H1 (cell line): ENCODE measurements at regions not wholly inside any gene's neighbourhood (a gene's known extent, or its start where the extent isn't known, plus 50 kb on each side); places are given as distances from the start of the nearest gene placed in this dataset.
A peak's percentile ranks its signal among the peaks of the same experiment; 100 is the strongest.

Source experiments
- CTCF ChIA-PET: fragments of 300-600 bp; sonication (Branson Sonifier 250); formaldehyde crosslinking; loops from one replicate; lab custom pipeline; 2021; ENCODE audit not compliant: partially characterized antibody; lab: Charles Lee
- POLR2A ChIA-PET: fragments of 300-600 bp; sonication (Branson Sonifier 250); formaldehyde crosslinking; loops from one replicate; lab custom pipeline; 2021; ENCODE audit warnings: inconsistent platforms; ENCODE audit not compliant: partially characterized antibody; lab: Charles Lee
- DNase-seq, 2 experiments: peaks; one replicate each; pipeline versions ENCODE4 v3.0.0 to v3.0.0-alpha.2; 2010 to 2022; ENCODE audit warnings: low spot score in 2 of 2, low read depth in 1 of 2, mixed read lengths in 1 of 2
- FAIRE-seq: peaks from 2 replicates; lab custom pipeline; 2011; peaks lifted over from hg19 to GRCh38; lab: Jason Lieb, UNC
- H2AFZ ChIP-seq: 2 replicates; pipeline ENCODE4 v1.8.1; 2012; ENCODE audit warnings: low read length, inconsistent platforms
- H2AK5ac ChIP-seq: 2 replicates; pipeline ENCODE4 v1.6.1; 2013; ENCODE audit warnings: low read depth, low read length
- H2BK120ac ChIP-seq: replicated peaks from 2 replicates; pipeline ENCODE3; 2013; ENCODE audit warnings: low read depth, low read length, inconsistent platforms
- H2BK12ac ChIP-seq: 2 replicates; pipeline ENCODE4 v1.6.1; 2013; ENCODE audit warnings: low read depth, low read length
- H2BK15ac ChIP-seq: 2 replicates; pipeline ENCODE4 v1.6.1; 2013; ENCODE audit warnings: low read length
- H2BK20ac ChIP-seq: 2 replicates; pipeline ENCODE4 v1.6.1; 2013; ENCODE audit warnings: low read length
- H2BK5ac ChIP-seq: 2 replicates; pipeline ENCODE4 v1.6.1; 2013; ENCODE audit warnings: low read depth, low read length
- H3K14ac ChIP-seq: 2 replicates; pipeline ENCODE4 v1.6.1; 2013; ENCODE audit warnings: inconsistent platforms; ENCODE audit not compliant: insufficient read length
- H3K18ac ChIP-seq: 2 replicates; pipeline ENCODE4 v1.6.1; 2013; ENCODE audit warnings: low read length; ENCODE audit errors: extremely low read depth
- H3K23ac ChIP-seq: 2 replicates; pipeline ENCODE4 v1.6.1; 2013; ENCODE audit warnings: inconsistent platforms; ENCODE audit not compliant: insufficient read length
- H3K23me2 ChIP-seq: 2 replicates; pipeline ENCODE4 v1.6.1; 2013; ENCODE audit warnings: low read depth, low read length
- H3K27ac ChIP-seq: 2 replicates; pipeline ENCODE4 v1.6.1; 2011; ENCODE audit warnings: low read depth, low read length, inconsistent platforms
- H3K27me3 ChIP-seq, 4 experiments: replicated peaks in 1 of 4; 1 replicate in 1 of 4; 2 replicates in 3 of 4; pipeline versions ENCODE4 v1.6.1 to v1.8.1; 2011 to 2013; ENCODE audit warnings: low read length in 3 of 4, mild to moderate bottlenecking in 3 of 4, inconsistent platforms in 2 of 4, mixed read lengths in 2 of 4, moderate library complexity in 1 of 4; ENCODE audit not compliant: control insufficient read depth in 3 of 4, insufficient read depth in 3 of 4; ENCODE audit errors: extremely low read depth in 1 of 4
- H3K36me3 ChIP-seq, 4 experiments: 2 replicates each; pipeline versions ENCODE4 v1.6.1 to v1.8.1; 2011 to 2013; ENCODE audit warnings: mild to moderate bottlenecking in 4 of 4, low read length in 3 of 4, moderate library complexity in 2 of 4, control low read depth in 1 of 4, inconsistent platforms in 1 of 4; ENCODE audit not compliant: insufficient read depth in 4 of 4, control insufficient read depth in 2 of 4
- H3K4ac ChIP-seq: replicated peaks from 2 replicates; pipeline ENCODE3; 2013; ENCODE audit warnings: low read length, low read depth, mixed read lengths, inconsistent platforms; ENCODE audit not compliant: insufficient read length
- H3K4me1 ChIP-seq, 4 experiments: replicated peaks in 1 of 4; 1 replicate in 1 of 4; 2 replicates in 3 of 4; pipeline versions ENCODE4 v1.6.1 to v1.8.1; 2011 to 2013; ENCODE audit warnings: low read length in 3 of 4, inconsistent platforms in 2 of 4, mixed read lengths in 1 of 4; ENCODE audit not compliant: insufficient read depth in 4 of 4, control insufficient read depth in 3 of 4
- H3K4me2 ChIP-seq, 2 experiments: 2 replicates each; pipeline versions ENCODE4 v1.6.1 to v1.8.1; 2011 to 2013; ENCODE audit warnings: low read depth in 2 of 2, low read length in 2 of 2, control low read depth in 1 of 2, inconsistent platforms in 1 of 2, mild to moderate bottlenecking in 1 of 2; ENCODE audit not compliant: insufficient read depth in 1 of 2
- H3K4me3 ChIP-seq, 4 experiments: fragments of 200-600, 300-600 bp in 1 of 4; sonication (generic), shearing (Covaris generic), sonication (Bioruptor Twin) in 1 of 4; 2 replicates each; pipeline versions ENCODE4 v1.5.1 to v1.8.1; 2011 to 2016; ENCODE audit warnings: low read length in 4 of 4, low read depth in 3 of 4, control low read depth in 2 of 4, inconsistent platforms in 2 of 4, mild to moderate bottlenecking in 2 of 4, mixed read lengths in 1 of 4, moderate library complexity in 1 of 4; ENCODE audit not compliant: insufficient read depth in 2 of 4; ENCODE audit errors: extremely low read depth in 1 of 4
- H3K56ac ChIP-seq: replicated peaks from 2 replicates; pipeline ENCODE3; 2013; ENCODE audit warnings: low read depth, mild to moderate bottlenecking, mixed read lengths, low read length, inconsistent platforms; ENCODE audit not compliant: insufficient read length
- H3K79me1 ChIP-seq: 2 replicates; pipeline ENCODE4 v1.6.1; 2013; ENCODE audit warnings: low read depth, low read length, control low read depth
- H3K79me2 ChIP-seq, 2 experiments: 2 replicates each; pipeline versions ENCODE4 v1.6.1 to v1.8.1; 2012 to 2013; ENCODE audit warnings: low read length in 2 of 2, mild to moderate bottlenecking in 2 of 2, inconsistent platforms in 1 of 2; ENCODE audit not compliant: insufficient read depth in 2 of 2, control insufficient read depth in 1 of 2
- H3K9ac ChIP-seq, 4 experiments: replicated peaks in 1 of 4; 1 replicate in 1 of 4; 2 replicates in 3 of 4; pipeline versions ENCODE4 v1.6.1 to v1.8.1; 2011 to 2013; ENCODE audit warnings: low read depth in 3 of 4, low read length in 3 of 4, control low read depth in 2 of 4, mild to moderate bottlenecking in 2 of 4, moderate library complexity in 2 of 4, inconsistent platforms in 1 of 4; ENCODE audit errors: extremely low read depth in 1 of 4
- H3K9me3 ChIP-seq, 2 experiments: 2 replicates each; pipeline versions ENCODE4 v1.6.1 to v1.8.1; 2012 to 2013; ENCODE audit warnings: mild to moderate bottlenecking in 2 of 2, moderate library complexity in 2 of 2, control low read depth in 1 of 2, inconsistent platforms in 1 of 2, low read depth in 1 of 2, low read length in 1 of 2, mixed read lengths in 1 of 2; ENCODE audit not compliant: insufficient read depth in 2 of 2
- H4K20me1 ChIP-seq, 2 experiments: replicated peaks in 1 of 2; 2 replicates each; pipeline versions ENCODE3 to v1.8.1; 2011 to 2013; ENCODE audit warnings: inconsistent platforms in 2 of 2, low read length in 2 of 2, mild to moderate bottlenecking in 1 of 2; ENCODE audit not compliant: insufficient read depth in 2 of 2, control insufficient read depth in 1 of 2
- H4K5ac ChIP-seq: 2 replicates; pipeline ENCODE4 v1.6.1; 2013; ENCODE audit warnings: low read length, low read depth, mixed read lengths, inconsistent platforms; ENCODE audit not compliant: insufficient read length
- H4K8ac ChIP-seq: 2 replicates; pipeline ENCODE4 v1.8.0; 2013; ENCODE audit warnings: mild to moderate bottlenecking, moderate library complexity, low read length, inconsistent platforms; ENCODE audit not compliant: insufficient read depth; ENCODE audit errors: extremely low read depth
- H4K91ac ChIP-seq: replicated peaks from 2 replicates; pipeline ENCODE3; 2013; ENCODE audit warnings: low read length, mixed read lengths, inconsistent platforms; ENCODE audit not compliant: insufficient read length
- ZNF274 ChIP-seq: IDR thresholded peaks from 2 replicates; pipeline ENCODE4 v1.7.0; 2012; ENCODE audit warnings: low read length, borderline replicate concordance; ENCODE audit errors: extremely low read depth
- WGBS, 2 experiments: shearing (Covaris generic) in 1 of 2; methylation state at CpG; one replicate each; pipeline versions ENCODE4 v1.1.6 to v1.1.7; 2013 to 2015; ENCODE audit warnings: low lambda C conversion rate in 2 of 2, mixed read lengths in 2 of 2, inconsistent platforms in 1 of 2, low coverage in 1 of 2, missing lambda C conversion rate in 1 of 2; ENCODE audit not compliant: insufficient replicate concordance in 2 of 2, insufficient coverage in 1 of 2, insufficient read length in 1 of 2; ENCODE audit errors: extremely low coverage in 1 of 2, missing lambda C conversion rate in 1 of 2; 5-methylcytosine and 5-hydroxymethylcytosine counted together

DNA sequence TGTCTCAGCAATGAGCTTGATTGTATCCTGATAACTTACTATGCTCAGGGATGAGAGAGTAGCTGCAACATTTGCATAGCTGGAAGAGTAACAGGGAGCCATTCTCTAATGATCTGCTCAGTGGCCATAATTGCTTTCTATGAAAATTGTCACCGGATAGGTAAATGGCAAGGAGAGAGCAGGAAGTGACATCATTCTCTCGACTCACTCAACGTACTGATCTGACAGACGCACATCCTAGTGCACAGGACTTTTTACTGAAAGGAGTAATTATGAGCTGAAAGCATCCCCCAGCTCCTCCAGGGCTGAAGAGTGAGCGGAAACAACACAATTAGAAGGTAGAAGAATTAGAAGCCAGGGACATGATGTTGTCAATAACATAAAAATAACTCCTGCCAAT, 71.8 kb downstream of the IRX5 start:
- Histone ChIP-seq H3K4ac (no peak overlapping the region), H2BK20ac (no peak overlapping the region), H3K27me3 (no peaks in the 10 kb centered on the region), H2BK5ac (no peak overlapping the region), H3K9me3 (no peaks in the 10 kb centered on the region), H3K4me3 (no peak overlapping the region), H3K23me2 (no peaks in the 10 kb centered on the region), H3K27ac (no peak overlapping the region), H3K79me2 (no peaks in the 10 kb centered on the region)
- no peak for FAIRE-seq
- WGBS, 2 experiments: 88% methylated on average over 5 of the region's 5 CpGs; no CpG with 5 or more reads in 1 of the 2 experiments
- DNase-seq: peak in 1 of 2 experiments; percentile 4
- CTCF ChIA-PET: interaction anchor here (0.6 to 2.3 kb wide), 8 partner anchors 16 to 255 kb away, joined by 3 to 12 read pairs (median 3); no protein-coding TSS in a partner anchor
- TF ChIP-seq ZNF274: no peak
- TF ChIP-seq, all 59 proteins: peak for 0
- Histone ChIP-seq H4K8ac (no peak overlapping the region), H3K4me2 (no peak overlapping the region), H2BK15ac (no peak overlapping the region), H3K4me1 (no peaks in the 10 kb centered on the region), H2BK120ac (no peak overlapping the region), H2AK5ac (no peak overlapping the region), H3K18ac (no peak overlapping the region), H3K14ac (no peak overlapping the region), H4K91ac (no peak overlapping the region), H3K79me1 (no peaks in the 10 kb centered on the region), H3K36me3 (no peaks in the 10 kb centered on the region), H3K23ac (no peak overlapping the region), H2BK12ac (no peak overlapping the region), H2AFZ (no peak overlapping the region), H3K9ac (no peak overlapping the region), H4K5ac (no peak overlapping the region), H3K56ac (no peak overlapping the region), H4K20me1 (no peaks in the 10 kb centered on the region)
- POLR2A ChIA-PET: no interaction called here
